Naive thymus-derived CD4-positive, alpha-beta T cell (primary cell): ENCODE measurements at regions not wholly inside any gene's neighbourhood (a gene's known extent, or its start where the extent isn't known, plus 50 kb on each side); places are given as distances from the start of the nearest gene placed in this dataset.
"Not testable (repeated sequence)": the region's sequence is repeated elsewhere in the genome, so short reads cannot be mapped to it uniquely, and the experiment has no call there.

Experiments used
- ATAC-seq: fragments of 150-1000 bp; cut with Tn5 transposase; 2 replicates; pipeline ENCODE4 v1.10.0; 2021; ENCODE audit warnings: mild to moderate bottlenecking, moderate library complexity
- CTCF ChIA-PET: fragments of 350-600 bp; sonication (Branson Sonifier 250); formaldehyde crosslinking; loops from one replicate; lab custom pipeline; 2021; ENCODE audit warnings: antibody characterized with exemption; lab: Charles Lee
- POLR2A ChIA-PET: fragments of 350-600 bp; sonication (Branson Sonifier 250); formaldehyde crosslinking; loops from one replicate; lab custom pipeline; 2021; ENCODE audit warnings: antibody characterized with exemption, inconsistent platforms; lab: Charles Lee
- DNase-seq, 9 donors: peaks; one replicate each; pipeline versions ENCODE4 v3.0.0 to v3.0.0-alpha.2; 2020 to 2022; ENCODE audit warnings: mixed read lengths in 1 of 9
- H3K27ac ChIP-seq: one replicate; pipeline ENCODE4 v1.7.0; 2013; ENCODE audit warnings: mild to moderate bottlenecking, low read depth, low read length, moderate library complexity
- H3K27me3 ChIP-seq, 2 donors: one replicate each; pipeline ENCODE4 v1.7.0; 2013; ENCODE audit warnings: low read length in 2 of 2, mild to moderate bottlenecking in 2 of 2, moderate library complexity in 2 of 2; ENCODE audit not compliant: control insufficient read depth in 2 of 2, insufficient read depth in 2 of 2
- H3K36me3 ChIP-seq, 3 experiments: 1 replicate in 2 of 3; 2 replicates in 1 of 3; pipeline ENCODE4 v1.7.0; 2013; ENCODE audit warnings: low read length in 3 of 3, mild to moderate bottlenecking in 3 of 3, moderate library complexity in 1 of 3; ENCODE audit not compliant: insufficient read depth in 3 of 3, control insufficient read depth in 2 of 3
- H3K4me1 ChIP-seq, 2 donors: one replicate each; pipeline ENCODE4 v1.7.0; 2013; ENCODE audit warnings: low read length in 2 of 2, mild to moderate bottlenecking in 2 of 2, moderate library complexity in 1 of 2; ENCODE audit not compliant: control insufficient read depth in 2 of 2, insufficient read depth in 2 of 2
- H3K4me3 ChIP-seq: 2 replicates; pipeline ENCODE4 v1.7.0; 2013; ENCODE audit warnings: mild to moderate bottlenecking, low read length
- H3K9me3 ChIP-seq, 3 experiments: 1 replicate in 2 of 3; 2 replicates in 1 of 3; pipeline ENCODE4 v1.7.0; 2013; ENCODE audit warnings: low read length in 3 of 3; ENCODE audit not compliant: control insufficient read depth in 2 of 3
- H3K27ac Mint-ChIP-seq, 9 donors: one replicate each; pipeline ENCODE4 v1.8.0; 2020 to 2022; ENCODE audit warnings: mixed read lengths in 9 of 9, mild to moderate bottlenecking in 8 of 9, moderate library complexity in 5 of 9, inconsistent platforms in 2 of 9
- H3K27me3 Mint-ChIP-seq, 5 donors: one replicate each; pipeline ENCODE4 v1.8.0; 2021 to 2022; ENCODE audit warnings: mixed read lengths in 5 of 5, mild to moderate bottlenecking in 1 of 5
- H3K36me3 Mint-ChIP-seq, 5 donors: one replicate each; pipeline ENCODE4 v1.8.0; 2020 to 2022; ENCODE audit warnings: mixed read lengths in 5 of 5, mild to moderate bottlenecking in 3 of 5, inconsistent platforms in 1 of 5
- H3K4me1 Mint-ChIP-seq, 7 donors: one replicate each; pipeline ENCODE4 v1.8.0; 2020 to 2022; ENCODE audit warnings: mixed read lengths in 7 of 7, mild to moderate bottlenecking in 3 of 7, inconsistent platforms in 1 of 7
- H3K4me3 Mint-ChIP-seq, 10 donors: one replicate each; pipeline ENCODE4 v1.8.0; 2020 to 2022; ENCODE audit warnings: mild to moderate bottlenecking in 10 of 10, mixed read lengths in 10 of 10, moderate library complexity in 6 of 10, inconsistent platforms in 2 of 10
- H3K9me3 Mint-ChIP-seq, 11 donors: one replicate each; pipeline ENCODE4 v1.8.0; 2020 to 2022; ENCODE audit warnings: mixed read lengths in 11 of 11, mild to moderate bottlenecking in 4 of 11, inconsistent platforms in 1 of 11, moderate library complexity in 1 of 11
- intact Hi-C, 2 donors: fragments of 100-400 bp; cut with micrococcal nuclease; formaldehyde crosslinking; loops; one replicate each; pipeline ENCODE4 v1.15.1; 2023

- ChIA-PET CTCF (no interaction called here), POLR2A (no interaction called here)
- no peak overlapping the region for H3K27ac ChIP-seq
- Mint-ChIP-seq H3K27me3 (peaks cover 18 to 57% (median 39%) of the 10 kb centered on the region in 5 donors), H3K4me1 (no peaks in the 10 kb centered on the region), H3K36me3 (no peaks in the 10 kb centered on the region), H3K27ac (no peak overlapping the region), H3K4me3 (no peak overlapping the region), H3K9me3 (peaks cover 0 to 19% (median 4%) of the 10 kb centered on the region in 11 donors)
- no peaks in the 10 kb centered on the region for H3K36me3 ChIP-seq
- H3K27me3 ChIP-seq = peaks cover 0 to 4% of the 10 kb centered on the region in 2 donors
- ATAC-seq = no peak
- H3K4me1 ChIP-seq = no peaks in the 10 kb centered on the region
- intact Hi-C loops = no loop called here
- H3K9me3 ChIP-seq = no peaks in the 10 kb centered on the region
- no peak overlapping the region for H3K4me3 ChIP-seq
- DNase-seq = no peak
These were observed 147.0 kb downstream of the APIP start for GRCh38 chr11:34769224-34769623.

GRCh38 chr11:34762625-34763024, 141.7 kb downstream of the EHF start:
- H3K36me3 Mint-ChIP-seq, H3K4me1 ChIP-seq, H3K27me3 ChIP-seq, POLR2A ChIA-PET, H3K36me3 ChIP-seq, intact Hi-C loops, H3K4me3 ChIP-seq, H3K4me3 Mint-ChIP-seq, DNase-seq, H3K4me1 Mint-ChIP-seq, H3K27ac Mint-ChIP-seq, ATAC-seq, H3K9me3 ChIP-seq, H3K27ac ChIP-seq, CTCF ChIA-PET: not testable (repeated sequence)
- H3K9me3 Mint-ChIP-seq = peaks cover 0 to 28% (median 6%) of the 10 kb centered on the region in 11 donors
- H3K27me3 Mint-ChIP-seq = peaks cover 3 to 26% (median 20%) of the 10 kb centered on the region in 5 donors

GRCh38 chr11:34758262-34758661, 137.4 kb downstream of the EHF start:
- CTCF ChIA-PET = no interaction called here
- intact Hi-C loops = no loop called here
- Histone ChIP-seq H3K36me3 (no peaks in the 10 kb centered on the region), H3K4me1 (no peaks in the 10 kb centered on the region), H3K27me3 (no peaks in the 10 kb centered on the region), H3K27ac (no peak overlapping the region), H3K4me3 (no peak overlapping the region), H3K9me3 (no peaks in the 10 kb centered on the region)
- H3K4me3 Mint-ChIP-seq = no peak overlapping the region
- ATAC-seq (no peak), DNase-seq (no peak)
- no peak overlapping the region for H3K27ac Mint-ChIP-seq
- POLR2A ChIA-PET = no interaction called here
- H3K4me1 Mint-ChIP-seq = no peaks in the 10 kb centered on the region
- H3K36me3 Mint-ChIP-seq = no peaks in the 10 kb centered on the region
- H3K27me3 Mint-ChIP-seq = peaks cover 10 to 25% (median 18%) of the 10 kb centered on the region in 5 donors
- H3K9me3 Mint-ChIP-seq = peaks cover 0 to 10% (median 0%) of the 10 kb centered on the region in 11 donors

- H3K36me3 Mint-ChIP-seq = no peaks in the 10 kb centered on the region
- CTCF ChIA-PET = no interaction called here
These were observed 136.1 kb downstream of the EHF start for GRCh38 chr11:34757026-34757451.

GRCh38 chr11:34756591-34756990, 135.7 kb downstream of the EHF start:
- H3K4me1 ChIP-seq = no peaks in the 10 kb centered on the region
- CTCF ChIA-PET = no interaction called here
- H3K36me3 Mint-ChIP-seq = no peaks in the 10 kb centered on the region

More at GRCh38 chr11:34757026-34757451, 136.1 kb downstream of the EHF start:
- intact Hi-C loops = no loop called here
- Mint-ChIP-seq H3K27me3 (peaks cover 10 to 23% (median 21%) of the 10 kb centered on the region in 5 donors), H3K4me3 (no peak overlapping the region), H3K9me3 (peaks cover 0 to 5% (median 0%) of the 10 kb centered on the region in 11 donors), H3K27ac (no peak overlapping the region), H3K4me1 (no peaks in the 10 kb centered on the region)
- Histone ChIP-seq H3K4me1 (no peaks in the 10 kb centered on the region), H3K4me3 (no peak overlapping the region), H3K27me3 (no peaks in the 10 kb centered on the region), H3K9me3 (no peaks in the 10 kb centered on the region), H3K36me3 (no peaks in the 10 kb centered on the region), H3K27ac (no peak overlapping the region)
- ATAC-seq (no peak), DNase-seq (no peak)
- POLR2A ChIA-PET = no interaction called here

GRCh38 chr11:34755671-34756070, 134.8 kb downstream of the EHF start:
- H3K4me3 ChIP-seq = no peak overlapping the region
- ATAC-seq = no peak
- H3K27ac ChIP-seq = no peak overlapping the region
- DNase-seq = no peak
- ChIA-PET POLR2A (no interaction called here), CTCF (no interaction called here)
- H3K27me3 ChIP-seq = no peaks in the 10 kb centered on the region
- H3K36me3 Mint-ChIP-seq = no peaks in the 10 kb centered on the region
- H3K4me1 ChIP-seq = no peaks in the 10 kb centered on the region
- no peaks in the 10 kb centered on the region for H3K9me3 ChIP-seq
- H3K4me3 Mint-ChIP-seq = no peak overlapping the region
- no peaks in the 10 kb centered on the region for H3K4me1 Mint-ChIP-seq
- H3K9me3 Mint-ChIP-seq = peaks cover 0 to 5% (median 0%) of the 10 kb centered on the region in 11 donors
- intact Hi-C loops = no loop called here
- no peaks in the 10 kb centered on the region for H3K36me3 ChIP-seq
- no peak overlapping the region for H3K27ac Mint-ChIP-seq
- peaks cover 10 to 29% (median 23%) of the 10 kb centered on the region in 5 donors for H3K27me3 Mint-ChIP-seq

More at GRCh38 chr11:34756591-34756990, 135.7 kb downstream of the EHF start:
- intact Hi-C loops = no loop called here
- Histone ChIP-seq H3K27ac (no peak overlapping the region), H3K4me3 (no peak overlapping the region), H3K27me3 (no peaks in the 10 kb centered on the region), H3K9me3 (no peaks in the 10 kb centered on the region), H3K36me3 (no peaks in the 10 kb centered on the region)
- no peak for ATAC-seq
- no peak overlapping the region for H3K27ac Mint-ChIP-seq
- H3K4me1 Mint-ChIP-seq = no peaks in the 10 kb centered on the region
- no peak for DNase-seq
- H3K9me3 Mint-ChIP-seq = peaks cover 0 to 5% (median 0%) of the 10 kb centered on the region in 11 donors
- H3K27me3 Mint-ChIP-seq = peaks cover 10 to 23% (median 21%) of the 10 kb centered on the region in 5 donors
- POLR2A ChIA-PET = no interaction called here
- H3K4me3 Mint-ChIP-seq = no peak overlapping the region

- Mint-ChIP-seq H3K4me1 (no peaks in the 10 kb centered on the region), H3K4me3 (no peak overlapping the region), H3K27ac (no peak overlapping the region), H3K27me3 (peaks cover 13 to 37% (median 29%) of the 10 kb centered on the region in 5 donors), H3K36me3 (no peaks in the 10 kb centered on the region), H3K9me3 (peaks cover 0 to 2% (median 0%) of the 10 kb centered on the region in 11 donors)
- no peak for ATAC-seq
- intact Hi-C loops = no loop called here
- ChIA-PET CTCF (no interaction called here), POLR2A (no interaction called here)
- no peak overlapping the region for H3K4me3 ChIP-seq
- no peak overlapping the region for H3K27ac ChIP-seq
- no peak for DNase-seq
- no peaks in the 10 kb centered on the region for H3K4me1 ChIP-seq
- H3K27me3 ChIP-seq = no peaks in the 10 kb centered on the region
- no peaks in the 10 kb centered on the region for H3K9me3 ChIP-seq
- no peaks in the 10 kb centered on the region for H3K36me3 ChIP-seq
These were observed 133.4 kb downstream of the EHF start for GRCh38 chr11:34754171-34754823.
